Fibroblast of lung (primary cell): ENCODE measurements at regions not wholly inside any gene's neighbourhood (a gene's known extent, or its start where the extent isn't known, plus 50 kb on each side); places are given as distances from the start of the nearest gene placed in this dataset.

ENCODE experiments used
- EZH2 ChIP-seq: IDR thresholded peaks from 2 replicates; pipeline ENCODE4 v1.5.1; 2012; ENCODE audit warnings: low read length, control low read depth, mild to moderate bottlenecking; ENCODE audit errors: missing control alignments
- TF ChIP-seq, protein P1 (sequence below), 2 donors: IDR thresholded peaks in 1 of 2; conservative IDR thresholded peaks in 1 of 2; 1 replicate in 1 of 2; 2 replicates in 1 of 2; pipeline ENCODE4 v1.5.1; 2011 to 2012; ENCODE audit warnings: low read length in 2 of 2, control low read depth in 1 of 2, inconsistent platforms in 1 of 2, low read depth in 1 of 2, mild to moderate bottlenecking in 1 of 2

- TF ChIP-seq, protein P1, sequence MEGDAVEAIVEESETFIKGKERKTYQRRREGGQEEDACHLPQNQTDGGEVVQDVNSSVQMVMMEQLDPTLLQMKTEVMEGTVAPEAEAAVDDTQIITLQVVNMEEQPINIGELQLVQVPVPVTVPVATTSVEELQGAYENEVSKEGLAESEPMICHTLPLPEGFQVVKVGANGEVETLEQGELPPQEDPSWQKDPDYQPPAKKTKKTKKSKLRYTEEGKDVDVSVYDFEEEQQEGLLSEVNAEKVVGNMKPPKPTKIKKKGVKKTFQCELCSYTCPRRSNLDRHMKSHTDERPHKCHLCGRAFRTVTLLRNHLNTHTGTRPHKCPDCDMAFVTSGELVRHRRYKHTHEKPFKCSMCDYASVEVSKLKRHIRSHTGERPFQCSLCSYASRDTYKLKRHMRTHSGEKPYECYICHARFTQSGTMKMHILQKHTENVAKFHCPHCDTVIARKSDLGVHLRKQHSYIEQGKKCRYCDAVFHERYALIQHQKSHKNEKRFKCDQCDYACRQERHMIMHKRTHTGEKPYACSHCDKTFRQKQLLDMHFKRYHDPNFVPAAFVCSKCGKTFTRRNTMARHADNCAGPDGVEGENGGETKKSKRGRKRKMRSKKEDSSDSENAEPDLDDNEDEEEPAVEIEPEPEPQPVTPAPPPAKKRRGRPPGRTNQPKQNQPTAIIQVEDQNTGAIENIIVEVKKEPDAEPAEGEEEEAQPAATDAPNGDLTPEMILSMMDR (conservative IDR thresholded peaks at IDR 0.05 in 1 of 2, IDR thresholded peaks at IDR 0.05 in 1 of 2; ENCODE audit: low read depth in 1 of 2, low read length in 2 of 2): no peak
- no peak for TF ChIP-seq EZH2
Measured at GRCh38 chr17:70329721-70330120, 160.4 kb downstream of the KCNJ2 start.
